Hematopoietic multipotent progenitor cell treated with erythropoietin and hydrocortisone succinate and interleukin-3 and kit ligand, for 6 days (in vitro differentiated cells): ENCODE measurements at regions not wholly inside any gene's neighbourhood (a gene's known extent, or its start where the extent isn't known, plus 50 kb on each side); places are given as distances from the start of the nearest gene placed in this dataset.

Source experiments
- DNase-seq: peaks from one replicate; pipeline ENCODE4 v3.0.0-alpha.2; 2015

DNA sequence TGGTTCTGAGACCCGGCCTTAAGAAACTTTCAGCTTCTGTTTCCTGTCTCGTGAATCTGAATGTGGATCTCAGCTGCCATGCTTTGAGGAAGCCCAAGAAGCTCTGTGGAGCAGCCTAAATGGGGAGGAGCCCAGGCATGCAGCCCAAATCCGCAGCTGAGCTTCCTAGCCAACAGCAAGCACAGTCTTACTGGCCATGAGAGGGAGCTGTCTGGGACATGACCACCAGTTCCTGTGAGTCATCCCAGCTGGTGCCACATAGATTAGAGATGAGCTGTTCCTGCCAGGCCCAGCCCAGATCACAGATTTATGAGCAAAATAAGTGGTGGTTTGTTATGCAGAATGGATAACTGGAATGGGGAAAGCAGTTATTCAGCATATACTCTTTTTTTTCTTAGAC lies 224.4 kb upstream of the APCDD1 start:
- DNase-seq = peak; percentile 58

DNA sequence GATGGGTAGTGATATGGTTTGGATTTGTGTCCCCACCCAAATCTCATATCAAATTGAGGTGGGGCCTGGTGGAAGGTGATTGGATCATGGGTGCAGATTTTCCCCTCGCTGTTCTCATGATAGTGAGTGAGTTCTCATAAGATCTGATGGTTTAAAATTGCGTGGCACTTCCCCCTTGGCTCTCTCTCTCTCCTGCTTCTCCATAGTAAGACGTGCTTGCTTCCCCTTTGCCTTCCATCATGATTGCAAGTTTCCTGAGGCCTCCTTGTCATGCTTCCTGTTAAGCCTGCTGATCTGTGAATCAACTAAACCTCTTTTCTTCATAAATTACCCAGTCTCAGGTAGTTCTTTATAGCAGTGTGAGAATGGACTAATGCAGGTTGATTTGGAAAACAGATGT lies 223.2 kb upstream of the APCDD1 start:
- DNase-seq = no peak

DNA sequence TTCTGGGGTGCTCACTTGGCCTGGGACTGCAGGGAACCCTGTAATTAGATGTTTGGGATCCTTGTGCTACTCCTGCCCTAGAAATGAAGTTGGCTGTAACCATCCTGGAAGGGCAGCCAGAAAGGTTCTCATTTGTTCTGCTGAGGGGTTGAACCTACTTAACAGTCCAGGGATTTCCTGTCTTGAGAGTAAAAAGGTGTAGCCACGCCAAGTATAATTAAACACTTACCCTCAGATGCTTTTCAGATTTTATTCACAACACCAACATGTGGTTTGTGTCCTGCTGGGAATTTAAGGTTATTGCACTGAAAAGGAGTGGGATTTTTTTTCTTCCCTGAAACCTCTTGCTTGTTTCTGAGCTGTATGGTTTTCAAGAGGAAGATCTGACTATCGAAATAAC lies 222.4 kb upstream of the APCDD1 start:
- DNase-seq = no peak

DNA sequence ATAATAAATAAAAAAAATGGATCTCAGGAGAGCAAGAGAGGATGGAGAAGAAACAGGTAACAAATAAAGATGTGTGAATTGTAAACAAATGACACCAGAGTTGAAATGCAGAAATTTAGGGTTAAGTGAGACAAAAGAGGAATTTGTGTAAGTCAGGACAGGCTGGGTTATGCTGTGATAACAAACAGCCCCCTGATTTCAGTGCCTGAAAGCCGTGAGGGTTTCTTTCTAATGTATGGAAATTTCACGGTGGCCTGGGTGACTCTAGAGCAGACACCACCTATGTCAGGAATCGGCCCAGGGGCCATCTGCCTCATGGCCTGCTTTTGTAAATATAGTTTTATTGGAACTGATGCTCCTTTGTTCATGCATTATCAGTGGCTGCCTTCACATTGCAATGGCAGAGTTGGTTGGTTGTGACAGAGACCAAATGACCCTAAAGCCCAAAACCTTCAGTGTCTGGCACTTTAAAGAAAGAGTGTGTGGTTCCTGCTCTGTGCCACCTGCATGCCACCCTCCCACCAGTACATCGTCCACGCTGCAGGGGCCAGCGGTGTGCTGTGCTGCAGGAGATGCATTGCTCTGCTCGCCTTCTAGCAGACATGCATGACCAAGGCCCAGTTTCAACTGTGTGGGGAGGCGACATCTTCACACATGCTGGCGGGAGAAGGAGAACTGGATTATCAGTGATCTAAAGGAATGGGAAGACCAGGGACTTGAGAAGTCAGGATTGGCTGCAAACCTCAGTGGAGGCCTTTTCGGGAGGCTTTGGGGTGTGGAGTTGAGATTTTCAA lies 221.2 kb upstream of the APCDD1 start:
- no peak for DNase-seq

GRCh38 chr18:10234281-10234680 lies 220.2 kb upstream of the APCDD1 start:
- DNase-seq = no peak

DNA sequence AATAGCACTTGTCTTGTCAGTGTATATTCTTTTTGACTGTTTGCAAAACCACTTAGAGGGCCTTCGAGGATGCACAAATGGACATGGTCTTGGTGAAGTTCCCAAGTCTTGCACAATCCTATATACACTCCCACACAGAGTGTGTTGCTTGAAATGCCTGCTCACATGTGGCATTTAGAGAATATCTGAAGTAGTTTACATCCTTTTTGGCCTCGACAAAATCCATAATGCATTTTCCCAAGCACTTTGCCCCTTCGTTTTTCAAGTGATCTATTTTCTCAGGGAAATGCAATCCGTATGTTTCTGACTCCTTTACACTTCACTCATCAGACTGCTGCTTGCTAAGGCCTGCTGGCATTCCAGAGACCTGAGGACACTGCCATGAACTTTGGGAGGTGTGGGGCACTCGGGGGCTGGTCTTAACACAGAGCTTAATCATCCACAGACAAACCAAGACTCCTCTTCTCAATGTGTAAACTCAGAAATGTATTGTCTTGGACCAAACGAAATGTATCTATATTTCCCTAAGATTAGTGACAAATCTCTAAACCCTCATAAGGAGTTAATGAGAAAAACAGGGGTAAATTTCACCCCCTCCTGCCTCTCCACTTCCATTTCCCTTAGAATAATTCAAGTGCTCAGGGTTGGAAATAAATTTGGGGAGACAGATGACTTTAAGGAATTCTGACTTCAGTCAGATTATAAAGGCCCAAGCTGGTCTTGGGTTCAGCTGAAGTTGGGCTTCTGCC lies 219.3 kb upstream of the APCDD1 start:
- DNase-seq = no peak

DNA sequence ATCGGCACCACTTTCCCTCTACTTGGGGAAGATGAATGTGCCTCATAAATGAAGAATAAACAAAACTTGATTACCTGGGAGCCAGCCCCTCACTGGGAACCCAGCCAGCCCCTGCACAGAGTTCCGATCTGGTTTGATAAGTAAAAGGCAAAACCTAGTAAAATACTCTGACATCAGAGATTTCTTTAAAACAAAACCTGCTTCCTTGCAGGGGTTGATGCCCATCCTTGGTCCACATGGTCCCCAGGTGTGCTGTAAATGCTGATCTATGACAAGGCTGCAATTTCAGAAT lies 218.8 kb upstream of the APCDD1 start:
- DNase-seq = no peak

GRCh38 chr18:10239103-10239502 lies 215.3 kb upstream of the APCDD1 start:
- DNase-seq = peak; percentile 92

DNA sequence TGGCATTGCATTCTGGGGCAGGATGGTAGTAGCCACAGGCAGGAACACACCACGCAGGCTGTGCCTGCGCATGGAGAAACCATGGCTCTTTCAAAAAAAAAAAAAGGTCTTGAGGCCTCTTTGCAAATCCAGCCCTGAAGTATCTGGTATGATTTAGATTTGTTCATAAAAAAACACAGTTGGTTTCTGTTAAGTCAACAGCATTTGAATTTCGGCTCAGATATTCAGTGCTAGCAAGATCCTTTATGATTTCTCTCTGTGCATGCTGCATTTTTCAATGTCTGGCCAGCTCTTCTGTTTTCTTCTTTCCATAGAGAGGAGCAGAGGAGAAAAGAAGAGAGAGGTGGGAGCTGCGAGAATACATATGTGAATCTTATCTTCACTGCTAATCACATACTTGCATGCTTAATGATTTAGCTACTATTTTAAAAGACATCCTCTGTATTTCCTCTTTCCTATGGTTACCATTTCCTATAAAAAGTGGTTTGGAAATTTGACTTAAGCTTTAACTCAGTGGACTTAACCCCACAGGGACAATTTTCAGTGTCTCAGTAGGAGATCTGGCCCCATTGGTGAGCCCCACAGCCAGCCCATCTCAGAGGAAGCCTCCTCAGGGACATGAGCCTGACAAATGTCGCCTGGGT lies 214.3 kb upstream of the APCDD1 start:
- DNase-seq = no peak

GRCh38 chr18:10240973-10241372 lies 213.5 kb upstream of the APCDD1 start:
- DNase-seq = no peak

- DNase-seq = no peak
Observed at GRCh38 chr18:10241579-10241978, 212.9 kb upstream of the APCDD1 start.

- DNase-seq = peak; percentile 62
Observed at GRCh38 chr18:10242936-10243680, 211.3 kb upstream of the APCDD1 start.

DNA sequence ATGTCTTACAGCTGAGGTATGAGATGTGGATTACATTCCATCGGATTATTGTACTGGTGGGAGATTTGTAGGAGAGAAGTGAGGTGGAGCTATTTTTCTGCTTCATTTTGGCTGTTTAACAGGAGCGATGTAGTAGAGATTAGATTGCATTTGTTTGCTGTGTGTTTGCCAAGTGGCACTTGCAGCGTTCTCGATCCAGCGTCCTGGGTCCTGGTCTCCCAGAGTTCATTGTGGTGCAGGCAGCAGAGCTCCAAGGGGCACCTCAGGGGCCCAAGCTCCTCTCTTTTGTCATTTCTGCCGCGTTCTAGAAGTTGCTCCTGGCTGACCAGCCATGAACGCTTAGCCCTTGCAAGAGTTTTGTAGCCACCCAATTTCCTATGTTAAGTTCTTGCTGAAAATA lies 210.1 kb upstream of the APCDD1 start:
- no peak for DNase-seq

- DNase-seq = no peak
Observed at GRCh38 chr18:10245031-10245845, 209.2 kb upstream of the APCDD1 start.

DNA sequence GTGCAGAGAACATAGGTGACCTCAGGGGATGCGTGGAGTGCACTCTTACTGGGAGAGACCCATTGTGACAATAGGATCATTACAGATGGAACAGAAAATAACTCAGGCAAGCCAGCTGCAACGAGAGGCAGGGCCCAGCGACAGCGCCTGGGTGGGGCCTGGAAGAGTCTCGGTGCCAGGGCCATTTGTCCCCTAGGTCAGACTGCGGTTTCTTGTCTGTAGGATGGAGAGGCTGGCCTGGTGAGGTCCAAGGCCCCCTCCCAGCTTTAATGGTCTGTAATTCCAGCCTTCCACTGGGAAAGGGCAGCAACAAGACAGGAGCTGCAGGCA lies 208.6 kb upstream of the APCDD1 start:
- DNase-seq = no peak

DNA sequence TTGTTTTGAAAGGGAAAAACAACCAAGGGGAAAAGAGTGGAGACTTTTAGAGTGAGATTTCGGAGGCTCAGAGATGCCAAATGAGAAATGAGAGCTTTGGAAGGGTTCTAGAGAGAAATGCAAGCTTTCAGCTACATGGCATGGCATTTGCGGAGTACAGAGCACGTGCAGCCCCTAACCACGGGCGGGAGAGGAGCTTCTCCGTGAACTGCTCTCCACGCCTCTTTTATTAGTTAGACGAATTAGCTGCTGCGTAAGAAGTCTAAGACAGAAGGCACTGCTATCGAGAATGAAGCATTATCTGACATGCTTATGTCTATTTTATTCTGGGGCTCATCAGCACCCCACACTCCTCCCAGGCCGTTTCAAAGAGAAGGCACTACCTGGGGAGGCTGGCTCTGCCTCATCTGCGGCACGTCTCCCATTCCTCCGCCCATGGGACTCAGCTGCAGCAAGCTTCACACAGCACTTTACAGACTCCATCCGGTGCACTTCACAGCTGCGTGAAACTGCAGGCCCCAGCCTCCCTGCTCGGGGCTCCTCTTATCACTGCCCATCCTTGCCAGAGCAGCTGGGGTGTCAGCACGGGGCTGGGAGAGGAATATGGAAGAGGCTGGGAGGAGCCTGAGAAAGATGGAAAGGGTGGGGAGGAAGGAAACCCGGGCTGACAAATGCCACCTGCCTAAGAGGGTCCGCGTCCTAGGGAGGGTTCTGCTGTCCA lies 207.3 kb upstream of the APCDD1 start:
- peak; percentile 56 for DNase-seq

DNA sequence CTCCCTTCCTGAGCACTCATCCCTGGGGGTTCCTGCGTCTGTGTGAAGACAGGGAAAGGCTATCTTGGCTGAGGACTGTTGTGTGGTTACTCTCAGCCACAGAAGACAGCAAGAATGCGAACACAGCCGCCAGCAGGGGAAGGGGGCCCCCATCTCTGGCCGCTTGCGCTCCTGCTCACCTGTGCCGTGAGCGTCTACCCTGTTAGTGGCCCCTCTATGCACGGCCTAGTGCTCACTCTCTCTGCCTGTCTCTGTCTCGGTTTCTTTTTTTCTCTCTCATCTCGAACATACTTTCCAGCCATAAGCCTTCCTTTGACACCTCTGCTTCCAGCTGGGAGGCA lies 206.7 kb upstream of the APCDD1 start:
- DNase-seq = no peak

DNA sequence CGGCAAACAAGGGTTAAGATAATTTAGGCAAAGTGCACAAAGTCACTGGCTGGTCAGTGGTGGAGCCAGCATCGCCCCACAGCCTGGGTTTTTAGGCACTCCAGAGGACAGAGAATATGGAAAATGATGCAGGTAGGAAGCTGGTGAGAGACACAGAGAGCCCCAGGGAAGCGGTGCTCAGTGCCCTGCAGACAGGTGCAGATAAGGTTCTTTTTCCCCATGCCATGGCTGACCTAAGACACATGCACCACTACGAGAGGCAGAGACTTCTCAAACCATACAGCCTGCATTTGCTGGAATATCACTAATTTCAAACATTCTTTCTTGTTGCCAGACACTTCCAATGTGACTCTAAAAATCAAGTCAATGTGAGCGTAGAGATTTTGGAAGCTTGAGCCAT lies 205.7 kb upstream of the APCDD1 start:
- DNase-seq = no peak

- DNase-seq = no peak
Observed at GRCh38 chr18:10249270-10249669, 205.2 kb upstream of the APCDD1 start.

DNA sequence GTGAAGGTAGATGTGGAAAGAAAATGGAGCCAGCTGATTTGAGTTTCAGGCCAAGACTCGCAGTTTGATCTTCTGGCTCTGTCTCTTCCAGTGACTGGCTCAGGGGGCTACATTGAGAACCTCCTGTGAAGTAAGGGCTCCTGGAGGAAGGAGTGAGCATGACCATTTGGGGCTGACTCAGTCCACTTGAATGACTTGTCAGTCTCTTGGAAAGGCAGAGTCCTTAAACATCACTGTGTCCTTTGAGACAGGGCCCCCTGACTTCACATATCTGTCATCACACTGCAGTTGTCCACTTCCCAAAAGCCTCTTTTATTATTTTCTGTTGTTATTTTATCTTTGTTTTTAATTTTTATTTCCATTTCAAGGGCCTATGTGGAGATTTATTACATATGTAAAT lies 204.6 kb upstream of the APCDD1 start:
- no peak for DNase-seq

DNA sequence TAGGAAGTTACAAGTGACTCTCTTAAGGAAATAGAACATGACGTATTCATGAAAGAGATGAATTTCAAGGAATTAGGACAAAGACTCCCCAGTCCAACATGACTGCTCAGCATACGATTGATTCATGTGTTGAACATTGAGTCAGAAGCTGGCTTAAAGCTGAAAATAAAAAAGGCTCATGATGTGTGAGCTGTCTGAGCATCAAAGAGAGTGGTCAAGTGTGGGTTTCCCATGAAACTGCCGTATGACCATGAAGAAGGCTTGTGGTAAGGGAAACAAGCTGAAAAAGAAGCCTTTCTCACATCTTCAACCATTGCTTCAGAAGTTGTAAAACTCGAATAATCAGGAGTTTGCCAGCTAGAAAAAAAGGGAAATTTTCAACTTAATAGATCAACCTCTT lies 201.9 kb upstream of the APCDD1 start:
- no peak for DNase-seq
